Natural killer cell (primary cell): ENCODE measurements at regions not wholly inside any gene's neighbourhood (a gene's known extent, or its start where the extent isn't known, plus 50 kb on each side); places are given as distances from the start of the nearest gene placed in this dataset.

Source experiments
- ATAC-seq, 3 donors: fragments of 150-1000 bp in 2 of 3; fragments of 200-7000 bp in 1 of 3; cut with Tn5 transposase; 1 replicate in 1 of 3; 2 replicates in 2 of 3; pipeline ENCODE4 v1.10.0; 2021; ENCODE audit warnings: mild to moderate bottlenecking in 2 of 3, moderate library complexity in 2 of 3
- DNase-seq, 2 donors: peaks; one replicate each; pipeline versions ENCODE4 v3.0.0 to v3.0.0-alpha.2; 2013 to 2021; ENCODE audit warnings: mixed read lengths in 1 of 2
- H3K27ac ChIP-seq: one replicate; pipeline ENCODE4 v1.5.1; 2013; ENCODE audit warnings: mild to moderate bottlenecking, low read length
- H3K27me3 ChIP-seq: one replicate; pipeline ENCODE4 v1.6.1; 2013; ENCODE audit warnings: low read length; ENCODE audit not compliant: control insufficient read depth, insufficient read depth
- H3K36me3 ChIP-seq: one replicate; pipeline ENCODE4 v1.6.1; 2013; ENCODE audit warnings: low read length; ENCODE audit not compliant: control insufficient read depth, insufficient read depth
- H3K4me1 ChIP-seq: one replicate; pipeline ENCODE4 v1.6.1; 2013; ENCODE audit warnings: low read length; ENCODE audit not compliant: control insufficient read depth, insufficient read depth
- H3K4me3 ChIP-seq: one replicate; pipeline ENCODE4 v1.5.1; 2013; ENCODE audit warnings: low read length
- H3K9me3 ChIP-seq: one replicate; pipeline ENCODE4 v1.6.1; 2013; ENCODE audit warnings: low read length; ENCODE audit not compliant: control insufficient read depth, insufficient read depth
- H3K27ac Mint-ChIP-seq, 2 donors: one replicate each; pipeline ENCODE4 v1.8.0; 2022; ENCODE audit warnings: mild to moderate bottlenecking in 2 of 2, mixed read lengths in 2 of 2, moderate library complexity in 1 of 2
- H3K27me3 Mint-ChIP-seq, 2 donors: one replicate each; pipeline ENCODE4 v1.8.0; 2022; ENCODE audit warnings: low read depth in 2 of 2, mixed read lengths in 2 of 2
- H3K36me3 Mint-ChIP-seq: one replicate; pipeline ENCODE4 v1.8.0; 2022; ENCODE audit warnings: mixed read lengths
- H3K4me1 Mint-ChIP-seq, 2 donors: one replicate each; pipeline ENCODE4 v1.8.0; 2022; ENCODE audit warnings: mixed read lengths in 2 of 2
- H3K4me3 Mint-ChIP-seq: one replicate; pipeline ENCODE4 v1.8.0; 2022; ENCODE audit warnings: mild to moderate bottlenecking, moderate library complexity, mixed read lengths
- H3K9me3 Mint-ChIP-seq, 2 donors: one replicate each; pipeline ENCODE4 v1.8.0; 2022; ENCODE audit warnings: mixed read lengths in 2 of 2
- WGBS: methylation state at CpG from one replicate; pipeline ENCODE4 v1.1.7; 2013; ENCODE audit warnings: missing lambda C conversion rate; ENCODE audit not compliant: insufficient coverage; 5-methylcytosine and 5-hydroxymethylcytosine counted together
- intact Hi-C: fragments of 100-400 bp; cut with micrococcal nuclease; formaldehyde crosslinking; loops from one replicate; pipeline ENCODE4 v1.14.2; 2022
- TF ChIP-seq, protein P1 (sequence below): fragments of 200-600 bp; IDR thresholded peaks from one replicate; pipeline ENCODE4 v1.8.0; 2022; ENCODE audit warnings: antibody characterized with exemption

DNA sequence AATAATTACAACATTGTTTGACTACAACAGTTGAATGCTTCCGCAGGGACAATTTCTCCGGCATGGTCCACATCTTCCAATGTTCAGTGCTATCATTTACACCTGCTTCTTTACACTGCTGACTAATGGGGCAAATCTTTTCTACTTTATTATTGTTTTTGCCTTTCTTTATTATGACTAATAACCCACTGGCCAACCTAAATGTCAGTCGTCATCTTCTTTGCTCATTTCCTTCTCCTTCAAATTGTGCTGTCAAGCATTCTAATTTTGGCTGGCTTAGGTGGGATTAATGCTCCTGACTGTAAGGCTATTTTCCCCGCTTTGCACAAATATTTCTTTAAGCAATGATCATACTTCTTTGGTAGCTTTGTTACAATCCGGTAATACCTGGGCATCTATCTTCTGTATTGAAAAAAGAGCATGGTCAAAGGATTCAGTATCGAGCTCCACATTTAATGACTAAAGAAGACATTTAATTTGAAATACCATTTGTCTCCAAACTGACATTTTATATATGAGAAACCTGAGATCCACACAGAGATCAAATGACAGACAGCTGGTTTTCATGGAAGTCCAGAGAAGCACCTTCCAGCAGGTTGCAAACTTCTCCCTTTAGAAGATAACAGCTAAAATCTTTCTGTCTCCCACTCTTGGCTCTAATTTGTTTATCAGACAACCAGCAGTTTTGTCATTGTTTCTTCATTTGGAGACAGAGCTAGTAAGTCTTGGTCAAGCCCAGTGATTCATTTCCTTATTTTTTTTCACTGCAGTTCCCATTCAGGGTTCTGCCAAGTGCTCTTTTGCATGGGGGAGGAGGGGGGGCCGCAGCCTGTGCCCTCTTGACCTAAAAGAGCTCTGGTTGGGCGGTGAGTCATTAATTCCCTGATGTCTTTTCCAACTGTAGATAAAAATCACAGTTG is 132.9 kb downstream of the SOCS6 start:
- DNase-seq: peak in 1 of 2 donors; percentile 3
- H3K9me3 Mint-ChIP-seq: no peaks in the 10 kb centered on the region
- no peaks in the 10 kb centered on the region for H3K9me3 ChIP-seq
- ATAC-seq: peak in 2 of 3 donors; percentile 21 to 25
- TF ChIP-seq, protein P1, sequence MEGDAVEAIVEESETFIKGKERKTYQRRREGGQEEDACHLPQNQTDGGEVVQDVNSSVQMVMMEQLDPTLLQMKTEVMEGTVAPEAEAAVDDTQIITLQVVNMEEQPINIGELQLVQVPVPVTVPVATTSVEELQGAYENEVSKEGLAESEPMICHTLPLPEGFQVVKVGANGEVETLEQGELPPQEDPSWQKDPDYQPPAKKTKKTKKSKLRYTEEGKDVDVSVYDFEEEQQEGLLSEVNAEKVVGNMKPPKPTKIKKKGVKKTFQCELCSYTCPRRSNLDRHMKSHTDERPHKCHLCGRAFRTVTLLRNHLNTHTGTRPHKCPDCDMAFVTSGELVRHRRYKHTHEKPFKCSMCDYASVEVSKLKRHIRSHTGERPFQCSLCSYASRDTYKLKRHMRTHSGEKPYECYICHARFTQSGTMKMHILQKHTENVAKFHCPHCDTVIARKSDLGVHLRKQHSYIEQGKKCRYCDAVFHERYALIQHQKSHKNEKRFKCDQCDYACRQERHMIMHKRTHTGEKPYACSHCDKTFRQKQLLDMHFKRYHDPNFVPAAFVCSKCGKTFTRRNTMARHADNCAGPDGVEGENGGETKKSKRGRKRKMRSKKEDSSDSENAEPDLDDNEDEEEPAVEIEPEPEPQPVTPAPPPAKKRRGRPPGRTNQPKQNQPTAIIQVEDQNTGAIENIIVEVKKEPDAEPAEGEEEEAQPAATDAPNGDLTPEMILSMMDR: no peak
- no peaks in the 10 kb centered on the region for H3K36me3 ChIP-seq
- H3K27me3 Mint-ChIP-seq: no peaks in the 10 kb centered on the region
- H3K4me1 Mint-ChIP-seq: peaks cover 0 to 5% of the 10 kb centered on the region in 2 donors
- WGBS: 82% methylated on average over 8 of the region's 8 CpGs
- intact Hi-C loops: no loop called here
- no peaks in the 10 kb centered on the region for H3K4me1 ChIP-seq
- no peaks in the 10 kb centered on the region for H3K27me3 ChIP-seq
- H3K4me3 Mint-ChIP-seq: no peak overlapping the region
- no peak overlapping the region for H3K27ac ChIP-seq
- no peak overlapping the region for H3K27ac Mint-ChIP-seq
- no peaks in the 10 kb centered on the region for H3K36me3 Mint-ChIP-seq
- H3K4me3 ChIP-seq: no peak overlapping the region

DNA sequence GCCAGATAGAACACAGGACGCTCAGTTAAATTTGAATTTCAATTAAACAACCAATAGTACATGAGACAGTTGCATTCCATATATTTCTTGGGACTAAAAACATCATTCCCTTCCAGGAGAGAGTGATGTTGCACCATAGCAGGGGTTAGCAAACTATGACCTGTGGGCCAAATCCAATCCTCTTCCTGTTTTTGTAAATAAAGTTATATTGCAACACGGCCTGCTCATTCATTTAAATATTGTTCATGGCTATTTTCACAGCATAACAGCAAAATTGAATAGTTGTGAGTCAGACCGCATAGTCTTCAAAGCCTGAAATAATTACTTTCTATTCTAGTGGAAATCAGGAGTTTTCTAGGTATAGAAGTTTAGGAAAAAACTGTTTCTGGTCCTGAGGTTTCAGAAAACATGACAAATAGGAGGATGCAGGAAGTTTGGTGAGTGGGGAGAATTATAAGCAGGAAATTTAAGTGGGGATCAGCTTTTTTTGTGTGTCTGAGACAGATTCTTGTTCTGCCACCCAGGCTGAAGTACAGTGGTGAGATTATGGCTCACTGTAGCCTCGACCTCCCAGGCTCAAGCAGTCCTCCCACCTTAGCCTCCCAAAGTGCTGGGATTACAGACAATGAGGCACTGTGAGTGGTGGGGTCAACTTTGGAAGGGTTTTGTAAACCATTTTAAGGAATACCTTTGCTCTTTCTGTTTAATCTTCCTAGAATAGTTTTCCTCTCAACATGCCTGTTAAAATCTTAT is 131.5 kb downstream of the SOCS6 start:
- Mint-ChIP-seq H3K4me1 (peaks cover 0 to 5% of the 10 kb centered on the region in 2 donors), H3K27ac (no peak overlapping the region), H3K4me3 (no peak overlapping the region), H3K9me3 (no peaks in the 10 kb centered on the region), H3K36me3 (no peaks in the 10 kb centered on the region), H3K27me3 (no peaks in the 10 kb centered on the region)
- 69% methylated on average over 2 of the region's 4 CpGs for WGBS
- no peak for ATAC-seq
- H3K4me3 ChIP-seq: no peak overlapping the region
- H3K27ac ChIP-seq: no peak overlapping the region
- TF ChIP-seq, protein P1: no peak
- H3K27me3 ChIP-seq: no peaks in the 10 kb centered on the region
- H3K36me3 ChIP-seq: no peaks in the 10 kb centered on the region
- intact Hi-C loops: no loop called here
- no peaks in the 10 kb centered on the region for H3K9me3 ChIP-seq
- no peaks in the 10 kb centered on the region for H3K4me1 ChIP-seq
- DNase-seq: no peak

DNA sequence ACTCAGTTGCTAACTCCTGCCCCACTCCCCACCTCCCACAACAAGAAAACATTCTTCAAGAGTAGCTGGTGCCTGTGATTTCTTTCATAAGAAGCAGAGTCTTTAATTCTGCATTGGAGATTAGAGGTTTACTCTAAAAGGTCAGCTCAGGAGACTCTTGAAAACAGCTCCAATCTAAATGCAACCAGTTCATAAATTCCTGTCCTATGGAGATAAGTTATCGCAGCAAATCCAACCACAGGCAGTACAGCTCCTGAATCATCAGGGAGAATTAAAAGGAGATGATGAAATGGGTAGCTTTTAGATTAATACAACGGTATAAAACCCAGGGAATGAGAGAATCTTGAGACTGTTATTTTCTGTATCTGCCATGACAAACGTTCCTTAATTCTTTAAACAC is 130.7 kb downstream of the SOCS6 start:
- ATAC-seq (no peak), DNase-seq (no peak)
- intact Hi-C loops: no loop called here
- TF ChIP-seq, protein P1: no peak
- Histone ChIP-seq H3K4me3 (no peak overlapping the region), H3K27me3 (no peaks in the 10 kb centered on the region), H3K36me3 (no peaks in the 10 kb centered on the region), H3K4me1 (no peaks in the 10 kb centered on the region), H3K27ac (no peak overlapping the region), H3K9me3 (no peaks in the 10 kb centered on the region)
- H3K36me3 Mint-ChIP-seq: no peaks in the 10 kb centered on the region
- H3K27me3 Mint-ChIP-seq: no peaks in the 10 kb centered on the region
- H3K4me3 Mint-ChIP-seq: no peak overlapping the region
- WGBS: 86% methylated on average over 1 of the region's 3 CpGs
- peaks cover 0 to 5% of the 10 kb centered on the region in 2 donors for H3K4me1 Mint-ChIP-seq
- no peaks in the 10 kb centered on the region for H3K9me3 Mint-ChIP-seq
- no peak overlapping the region for H3K27ac Mint-ChIP-seq
